ENCODE measurements at regions not wholly inside any gene's neighbourhood (a gene's known extent, or its start where the extent isn't known, plus 50 kb on each side); places are given as distances from the start of the nearest gene placed in this dataset.

DNA sequence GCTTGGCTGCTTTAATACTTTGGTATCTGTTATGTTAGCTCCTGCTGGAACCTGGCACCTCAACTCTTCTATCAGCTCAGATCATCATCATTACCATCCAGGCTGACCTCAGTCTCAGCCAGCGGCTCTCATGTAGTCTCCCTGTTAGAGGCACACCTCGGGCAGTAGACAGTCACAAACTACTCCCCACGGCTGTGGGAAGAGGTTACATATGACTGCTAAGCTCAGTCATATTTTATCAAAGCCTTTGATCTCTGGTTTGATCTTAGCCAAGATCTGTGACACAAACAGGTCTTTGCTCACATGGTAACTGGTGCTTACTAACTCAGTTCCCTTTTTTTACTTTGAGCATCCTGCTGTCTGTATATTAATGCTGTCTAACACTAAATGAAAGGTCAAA is 384.9 kb downstream of the CENPC start:
- BruUV-seq (replicated peaks) = no TSS peak
- no peak for DNase-seq (ENCODE audit: low read depth, low spot score)
- intact Hi-C loops (cut with micrococcal nuclease) = no loop called here
- POLR2A ChIA-PET = no interaction called here
- H3K36me3 ChIP-seq (ENCODE audit: control insufficient read depth in 2 of 2, extremely low read depth in 1 of 2, insufficient read depth in 2 of 2, low read length in 2 of 2) = no peaks in the 10 kb centered on the region
- H3K4me2 ChIP-seq (ENCODE audit: insufficient read depth, low read length) = no peak overlapping the region
- H3K9me3 ChIP-seq (replicated peaks; ENCODE audit: control insufficient read depth, insufficient read depth, low read length) = no peaks in the 10 kb centered on the region
- no peaks in the 10 kb centered on the region for H4K20me1 ChIP-seq (replicated peaks; ENCODE audit: control insufficient read depth, extremely low read depth, insufficient read depth, low read length)
- no peak overlapping the region for H3K27ac ChIP-seq (ENCODE audit: insufficient read depth, low read depth, low read length)
- no peak overlapping the region for H3K4me3 ChIP-seq (replicated peaks in 1 of 3; ENCODE audit: insufficient read depth in 1 of 3, low read depth in 1 of 3, low read length in 3 of 3)
- no peaks in the 10 kb centered on the region for H3K4me1 ChIP-seq (ENCODE audit: control insufficient read depth, extremely low read depth, insufficient read depth, low read length)
- H3K9ac ChIP-seq (replicated peaks; ENCODE audit: extremely low read depth, insufficient read depth, low read length) = no peak overlapping the region
- H2AFZ ChIP-seq (ENCODE audit: low read depth, low read length) = no peak overlapping the region
- no peaks in the 10 kb centered on the region for H3K27me3 ChIP-seq (ENCODE audit: control insufficient read depth in 2 of 2, insufficient read depth in 2 of 2, low read length in 2 of 2)
- dilution Hi-C loops (cut with MboI; ENCODE audit: extremely low pct_ligation_motif_present, low sequenced_read_pairs) = no loop called here
- TF ChIP-seq MYC (IDR thresholded peaks at IDR 0.05; ENCODE audit: low read depth, low read length) (no peak), FOS (IDR thresholded peaks at IDR 0.05; ENCODE audit: borderline replicate concordance, insufficient read depth, low read length) (no peak), JUN (IDR thresholded peaks at IDR 0.05; ENCODE audit: borderline replicate concordance, insufficient read depth, insufficient read length, low read depth) (no peak), POLR2AphosphoS5 (IDR thresholded peaks at IDR 0.05; ENCODE audit: insufficient read depth, low read depth, low read length) (no peak), GATA2 (IDR thresholded peaks at IDR 0.05; ENCODE audit: insufficient read depth, insufficient read length, low read depth, low read length) (no peak), EZH2 (IDR thresholded peaks at IDR 0.05; ENCODE audit: borderline replicate concordance, low read depth, low read length, severe bottlenecking) (no peak), POLR2A (IDR thresholded peaks at IDR 0.05; ENCODE audit: low read depth, low read length) (no peak)
- TF ChIP-seq, protein P1, sequence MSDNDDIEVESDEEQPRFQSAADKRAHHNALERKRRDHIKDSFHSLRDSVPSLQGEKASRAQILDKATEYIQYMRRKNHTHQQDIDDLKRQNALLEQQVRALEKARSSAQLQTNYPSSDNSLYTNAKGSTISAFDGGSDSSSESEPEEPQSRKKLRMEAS (IDR thresholded peaks at IDR 0.05; ENCODE audit: insufficient read depth, insufficient read length) = no peak
- TF ChIP-seq, protein P2, sequence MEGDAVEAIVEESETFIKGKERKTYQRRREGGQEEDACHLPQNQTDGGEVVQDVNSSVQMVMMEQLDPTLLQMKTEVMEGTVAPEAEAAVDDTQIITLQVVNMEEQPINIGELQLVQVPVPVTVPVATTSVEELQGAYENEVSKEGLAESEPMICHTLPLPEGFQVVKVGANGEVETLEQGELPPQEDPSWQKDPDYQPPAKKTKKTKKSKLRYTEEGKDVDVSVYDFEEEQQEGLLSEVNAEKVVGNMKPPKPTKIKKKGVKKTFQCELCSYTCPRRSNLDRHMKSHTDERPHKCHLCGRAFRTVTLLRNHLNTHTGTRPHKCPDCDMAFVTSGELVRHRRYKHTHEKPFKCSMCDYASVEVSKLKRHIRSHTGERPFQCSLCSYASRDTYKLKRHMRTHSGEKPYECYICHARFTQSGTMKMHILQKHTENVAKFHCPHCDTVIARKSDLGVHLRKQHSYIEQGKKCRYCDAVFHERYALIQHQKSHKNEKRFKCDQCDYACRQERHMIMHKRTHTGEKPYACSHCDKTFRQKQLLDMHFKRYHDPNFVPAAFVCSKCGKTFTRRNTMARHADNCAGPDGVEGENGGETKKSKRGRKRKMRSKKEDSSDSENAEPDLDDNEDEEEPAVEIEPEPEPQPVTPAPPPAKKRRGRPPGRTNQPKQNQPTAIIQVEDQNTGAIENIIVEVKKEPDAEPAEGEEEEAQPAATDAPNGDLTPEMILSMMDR (IDR thresholded peaks at IDR 0.05; ENCODE audit: extremely low read depth in 1 of 2, insufficient read depth in 1 of 2, low read depth in 1 of 2, low read length in 2 of 2) = no peak
- CTCF ChIA-PET = no interaction called here
- no peaks in the 10 kb centered on the region for H3K79me2 ChIP-seq (ENCODE audit: control insufficient read depth, insufficient read depth, low read length)
- no peak for FAIRE-seq
- H3K9me1 ChIP-seq (replicated peaks; ENCODE audit: control insufficient read depth, extremely low read depth, insufficient read depth, low read length) = no peaks in the 10 kb centered on the region

Measured in endothelial cell of umbilical vein (primary cell).